ENCODE measurements at regions not wholly inside any gene's neighbourhood (a gene's known extent, or its start where the extent isn't known, plus 50 kb on each side); places are given as distances from the start of the nearest gene placed in this dataset.

- no peak overlapping the region for H3K27ac Mint-ChIP-seq
- DNase-seq, result no peak
- H3K36me3 Mint-ChIP-seq (ENCODE audit: low read depth), result no peaks in the 10 kb centered on the region
- H3K4me3 Mint-ChIP-seq, result no peak overlapping the region
- H3K4me1 Mint-ChIP-seq (ENCODE audit: low read depth), result no peaks in the 10 kb centered on the region
- H3K27me3 Mint-ChIP-seq, result peaks cover 12% of the 10 kb centered on the region
- H3K9me3 Mint-ChIP-seq, result no peaks in the 10 kb centered on the region
Observed at GRCh38 chr11:116255321-116255953, 517.4 kb downstream of the BUD13 start.

- Mint-ChIP-seq H3K27me3 (peaks cover 15% of the 10 kb centered on the region), H3K9me3 (no peaks in the 10 kb centered on the region), H3K27ac (no peak overlapping the region), H3K4me3 (no peak overlapping the region), H3K36me3 (ENCODE audit: low read depth) (no peaks in the 10 kb centered on the region), H3K4me1 (ENCODE audit: low read depth) (no peaks in the 10 kb centered on the region)
- DNase-seq, result no peak
Observed at GRCh38 chr11:116250155-116250554, 522.6 kb downstream of the BUD13 start.

- Mint-ChIP-seq H3K4me3 (no peak overlapping the region), H3K9me3 (no peaks in the 10 kb centered on the region), H3K36me3 (ENCODE audit: low read depth) (no peaks in the 10 kb centered on the region), H3K4me1 (ENCODE audit: low read depth) (no peaks in the 10 kb centered on the region), H3K27ac (no peak overlapping the region), H3K27me3 (peaks cover 15% of the 10 kb centered on the region)
- no peak for DNase-seq
Observed at GRCh38 chr11:116249561-116249960, 523.2 kb downstream of the BUD13 start.

- H3K36me3 Mint-ChIP-seq (ENCODE audit: low read depth), result no peaks in the 10 kb centered on the region
- H3K9me3 Mint-ChIP-seq, result no peaks in the 10 kb centered on the region
- H3K4me3 Mint-ChIP-seq, result no peak overlapping the region
- peaks cover 8% of the 10 kb centered on the region for H3K27me3 Mint-ChIP-seq
- H3K27ac Mint-ChIP-seq, result no peak overlapping the region
- DNase-seq, result no peak
- H3K4me1 Mint-ChIP-seq (ENCODE audit: low read depth), result no peaks in the 10 kb centered on the region
Observed at GRCh38 chr11:116244889-116245288, 527.9 kb downstream of the BUD13 start.

- Mint-ChIP-seq H3K4me1 (ENCODE audit: low read depth) (no peaks in the 10 kb centered on the region), H3K4me3 (no peak overlapping the region)
Observed at GRCh38 chr11:116244439-116244838, 528.3 kb downstream of the BUD13 start.

GRCh38 chr11:116243991-116244390, 528.8 kb downstream of the BUD13 start:
- Mint-ChIP-seq H3K4me1 (ENCODE audit: low read depth) (no peaks in the 10 kb centered on the region), H3K27ac (no peak overlapping the region), H3K4me3 (no peak overlapping the region), H3K36me3 (ENCODE audit: low read depth) (no peaks in the 10 kb centered on the region), H3K27me3 (peaks cover 8% of the 10 kb centered on the region), H3K9me3 (no peaks in the 10 kb centered on the region)
- no peak for DNase-seq

More at GRCh38 chr11:116244439-116244838, 528.3 kb downstream of the BUD13 start:
- H3K27ac Mint-ChIP-seq, result no peak overlapping the region
- no peak for DNase-seq
- no peaks in the 10 kb centered on the region for H3K36me3 Mint-ChIP-seq (ENCODE audit: low read depth)
- H3K27me3 Mint-ChIP-seq, result peaks cover 8% of the 10 kb centered on the region
- no peaks in the 10 kb centered on the region for H3K9me3 Mint-ChIP-seq

GRCh38 chr11:116242006-116242405, 530.8 kb downstream of the BUD13 start:
- Mint-ChIP-seq H3K4me1 (ENCODE audit: low read depth) (no peaks in the 10 kb centered on the region), H3K36me3 (ENCODE audit: low read depth) (no peaks in the 10 kb centered on the region), H3K4me3 (no peak overlapping the region), H3K27ac (no peak overlapping the region), H3K9me3 (no peaks in the 10 kb centered on the region), H3K27me3 (peaks cover 8% of the 10 kb centered on the region)
- no peak for DNase-seq

GRCh38 chr11:116240710-116241109, 532.1 kb downstream of the BUD13 start:
- no peak overlapping the region for H3K4me3 Mint-ChIP-seq
- H3K9me3 Mint-ChIP-seq, result no peaks in the 10 kb centered on the region
- H3K27ac Mint-ChIP-seq, result no peak overlapping the region
- no peak for DNase-seq
- H3K27me3 Mint-ChIP-seq, result peaks cover 8% of the 10 kb centered on the region
- no peaks in the 10 kb centered on the region for H3K4me1 Mint-ChIP-seq (ENCODE audit: low read depth)
- no peaks in the 10 kb centered on the region for H3K36me3 Mint-ChIP-seq (ENCODE audit: low read depth)

- Mint-ChIP-seq H3K9me3 (no peaks in the 10 kb centered on the region), H3K4me1 (ENCODE audit: low read depth) (no peaks in the 10 kb centered on the region), H3K27me3 (peaks cover 2% of the 10 kb centered on the region), H3K4me3 (no peak overlapping the region), H3K36me3 (ENCODE audit: low read depth) (no peaks in the 10 kb centered on the region), H3K27ac (no peak overlapping the region)
- DNase-seq, result no peak
Observed at GRCh38 chr11:116239247-116239646, 533.5 kb downstream of the BUD13 start.

- Mint-ChIP-seq H3K4me3 (no peak overlapping the region), H3K27me3 (peaks cover 3% of the 10 kb centered on the region), H3K36me3 (ENCODE audit: low read depth) (no peaks in the 10 kb centered on the region), H3K27ac (no peak overlapping the region), H3K9me3 (no peaks in the 10 kb centered on the region), H3K4me1 (ENCODE audit: low read depth) (no peaks in the 10 kb centered on the region)
- no peak for DNase-seq
Observed at GRCh38 chr11:116234989-116235568, 537.7 kb downstream of the BUD13 start.

GRCh38 chr11:116233561-116233960, 539.2 kb downstream of the BUD13 start:
- Mint-ChIP-seq H3K4me3 (no peak overlapping the region), H3K36me3 (ENCODE audit: low read depth) (no peaks in the 10 kb centered on the region), H3K4me1 (ENCODE audit: low read depth) (no peaks in the 10 kb centered on the region), H3K27me3 (peaks cover 7% of the 10 kb centered on the region), H3K9me3 (no peaks in the 10 kb centered on the region), H3K27ac (no peak overlapping the region)
- DNase-seq, result no peak

GRCh38 chr11:116232364-116232828, 540.4 kb downstream of the BUD13 start:
- Mint-ChIP-seq H3K27ac (no peak overlapping the region), H3K36me3 (ENCODE audit: low read depth) (no peaks in the 10 kb centered on the region), H3K9me3 (no peaks in the 10 kb centered on the region), H3K4me3 (no peak overlapping the region), H3K4me1 (ENCODE audit: low read depth) (no peaks in the 10 kb centered on the region), H3K27me3 (peaks cover 9% of the 10 kb centered on the region)
- no peak for DNase-seq

- no peaks in the 10 kb centered on the region for H3K9me3 Mint-ChIP-seq
- no peaks in the 10 kb centered on the region for H3K36me3 Mint-ChIP-seq (ENCODE audit: low read depth)
- H3K4me1 Mint-ChIP-seq (ENCODE audit: low read depth), result no peaks in the 10 kb centered on the region
- DNase-seq, result no peak
- no peak overlapping the region for H3K4me3 Mint-ChIP-seq
- peaks cover 15% of the 10 kb centered on the region for H3K27me3 Mint-ChIP-seq
- no peak overlapping the region for H3K27ac Mint-ChIP-seq
Observed at GRCh38 chr11:116231543-116231942, 541.2 kb downstream of the BUD13 start.

GRCh38 chr11:116230438-116230837, 542.3 kb downstream of the BUD13 start:
- no peaks in the 10 kb centered on the region for H3K36me3 Mint-ChIP-seq (ENCODE audit: low read depth)
- DNase-seq, result no peak

GRCh38 chr11:116229236-116229970, 543.4 kb downstream of the BUD13 start:
- DNase-seq, result no peak
- Mint-ChIP-seq H3K4me1 (ENCODE audit: low read depth) (no peaks in the 10 kb centered on the region), H3K4me3 (no peak overlapping the region), H3K36me3 (ENCODE audit: low read depth) (no peaks in the 10 kb centered on the region), H3K27me3 (peaks cover 19% of the 10 kb centered on the region), H3K9me3 (no peaks in the 10 kb centered on the region), H3K27ac (no peak overlapping the region)

More at GRCh38 chr11:116230438-116230837, 542.3 kb downstream of the BUD13 start:
- no peak overlapping the region for H3K27ac Mint-ChIP-seq
- H3K4me3 Mint-ChIP-seq, result no peak overlapping the region
- H3K27me3 Mint-ChIP-seq, result peaks cover 19% of the 10 kb centered on the region
- no peaks in the 10 kb centered on the region for H3K4me1 Mint-ChIP-seq (ENCODE audit: low read depth)
- H3K9me3 Mint-ChIP-seq, result no peaks in the 10 kb centered on the region

Data from activated T-cell treated with anti-CD3 and anti-CD28 coated beads, Interleukin-2, amount 50 U/mL, for 24 hours (primary cell).